Psoas muscle (tissue), 7 donors: ENCODE measurements at regions not wholly inside any gene's neighbourhood (a gene's known extent, or its start where the extent isn't known, plus 50 kb on each side); places are given as distances from the start of the nearest gene placed in this dataset.

ENCODE experiments used
- ATAC-seq, 4 donors: fragments of 200-7000 bp; cut with Tn5 transposase; one replicate each; pipeline ENCODE4 v1.9.1; 2020; ENCODE audit warnings: moderate library complexity in 3 of 4, mild to moderate bottlenecking in 2 of 4
- DNase-seq, 2 donors: peaks; one replicate each; pipeline ENCODE4 v3.0.0-alpha.2; 2020
- H3K27ac ChIP-seq: fragments of 200-600 bp; one replicate; pipeline ENCODE4 v1.8.0; 2022
- H3K27me3 ChIP-seq, 3 donors: fragments of 200-600 bp in 1 of 3; one replicate each; pipeline versions ENCODE4 v1.6.1 to v1.8.0; 2013 to 2022; ENCODE audit warnings: low read length in 2 of 3, mild to moderate bottlenecking in 2 of 3, moderate library complexity in 1 of 3; ENCODE audit not compliant: insufficient read depth in 3 of 3
- H3K36me3 ChIP-seq, 2 donors: fragments of 200-600 bp in 1 of 2; one replicate each; pipeline versions ENCODE4 v1.6.1 to v1.8.0; 2013 to 2022; ENCODE audit warnings: low read depth in 1 of 2, mild to moderate bottlenecking in 1 of 2, moderate library complexity in 1 of 2; ENCODE audit not compliant: insufficient read depth in 1 of 2
- H3K4me1 ChIP-seq: fragments of 200-600 bp; one replicate; pipeline ENCODE4 v1.8.0; 2022
- H3K4me3 ChIP-seq: fragments of 200-600 bp; one replicate; pipeline ENCODE4 v1.8.0; 2022; ENCODE audit warnings: mild to moderate bottlenecking
- H3K9me3 ChIP-seq: fragments of 200-600 bp; one replicate; pipeline ENCODE4 v1.8.0; 2022
- CTCF ChIP-seq: fragments of 200-600 bp; IDR thresholded peaks from one replicate; pipeline ENCODE4 v1.8.0; 2022; ENCODE audit warnings: antibody characterized with exemption
- WGBS, 3 donors: extraction: QIAGEN DNeasy Blood & Tissue Kit; methylation state at CpG; one replicate each; pipeline versions ENCODE4 v1.1.6 to v1.1.7; 2013; 5-methylcytosine and 5-hydroxymethylcytosine counted together
- intact Hi-C, 2 donors: fragments of 100-400 bp; cut with DNase I; formaldehyde crosslinking; loops; one replicate each; pipeline versions ENCODE4 v1.11.0 to v1.14.2; 2022
- donor health status: healthy with polysubstance abuse.
- donor health status: DM: no; HTN: no; CAD: no; lungs with moderate emphysema.
- donor health status: Bipolar disorder and iron deficiency.
- donor health status: healthy.
- donor health status: DM: yes; HTN: yes; CAD: no.
- donor health status: DM: no; HTN: no; CAD: no.
- donor health status: DM: yes; HTN: yes; CAD: no.

GRCh38 chrX:10892621-10893225 lies 218.4 kb upstream of the HCCS start:
- Histone ChIP-seq H3K9me3 (no peaks in the 10 kb centered on the region), H3K4me1 (no peaks in the 10 kb centered on the region), H3K4me3 (no peak overlapping the region), H3K36me3 (no peaks in the 10 kb centered on the region), H3K27ac (no peak overlapping the region), H3K27me3 (no peaks in the 10 kb centered on the region)
- ATAC-seq (no peak), DNase-seq (no peak)
- no peak for TF ChIP-seq CTCF
- intact Hi-C loops, result no loop called here
- WGBS, 3 donors, result 39 to 91% (median 89%) methylated on average over 1 of the region's 1 CpG

GRCh38 chrX:10893366-10893765 lies 217.8 kb upstream of the HCCS start:
- no peaks in the 10 kb centered on the region for H3K9me3 ChIP-seq
- H3K27me3 ChIP-seq, result no peaks in the 10 kb centered on the region
- H3K4me3 ChIP-seq, result no peak overlapping the region
- ATAC-seq (no peak), DNase-seq (no peak)
- no peak overlapping the region for H3K27ac ChIP-seq
- no peak for TF ChIP-seq CTCF
- WGBS, 3 donors, result 71 to 87% (median 73%) methylated on average over 2 of the region's 2 CpGs
- intact Hi-C loops, result no loop called here
- H3K4me1 ChIP-seq, result no peaks in the 10 kb centered on the region
- no peaks in the 10 kb centered on the region for H3K36me3 ChIP-seq

- 76 to 91% (median 83%) methylated on average over 6 to 7 of the region's 7 CpGs for WGBS, 3 donors
- Histone ChIP-seq H3K27ac (no peak overlapping the region), H3K27me3 (no peaks in the 10 kb centered on the region), H3K4me1 (no peaks in the 10 kb centered on the region), H3K4me3 (no peak overlapping the region), H3K9me3 (no peaks in the 10 kb centered on the region), H3K36me3 (no peaks in the 10 kb centered on the region)
- no peak for DNase-seq
- ATAC-seq, result no peak
- no peak for TF ChIP-seq CTCF
- intact Hi-C loops, result no loop called here
Measured at GRCh38 chrX:10893976-10894375, 217.2 kb upstream of the HCCS start.

GRCh38 chrX:10897768-10898167 lies 213.4 kb upstream of the HCCS start:
- H3K4me3 ChIP-seq, result no peak overlapping the region
- 74 to 86% (median 83%) methylated on average over 9 of the region's 9 CpGs for WGBS, 3 donors
- no peaks in the 10 kb centered on the region for H3K27me3 ChIP-seq
- no peaks in the 10 kb centered on the region for H3K4me1 ChIP-seq
- DNase-seq (no peak), ATAC-seq (no peak)
- no peaks in the 10 kb centered on the region for H3K36me3 ChIP-seq
- no peak overlapping the region for H3K27ac ChIP-seq
- no peak for TF ChIP-seq CTCF
- intact Hi-C loops, result no loop called here
- H3K9me3 ChIP-seq, result no peaks in the 10 kb centered on the region
